ENCODE measurements at regions not wholly inside any gene's neighbourhood (a gene's known extent, or its start where the extent isn't known, plus 50 kb on each side); places are given as distances from the start of the nearest gene placed in this dataset.

DNA sequence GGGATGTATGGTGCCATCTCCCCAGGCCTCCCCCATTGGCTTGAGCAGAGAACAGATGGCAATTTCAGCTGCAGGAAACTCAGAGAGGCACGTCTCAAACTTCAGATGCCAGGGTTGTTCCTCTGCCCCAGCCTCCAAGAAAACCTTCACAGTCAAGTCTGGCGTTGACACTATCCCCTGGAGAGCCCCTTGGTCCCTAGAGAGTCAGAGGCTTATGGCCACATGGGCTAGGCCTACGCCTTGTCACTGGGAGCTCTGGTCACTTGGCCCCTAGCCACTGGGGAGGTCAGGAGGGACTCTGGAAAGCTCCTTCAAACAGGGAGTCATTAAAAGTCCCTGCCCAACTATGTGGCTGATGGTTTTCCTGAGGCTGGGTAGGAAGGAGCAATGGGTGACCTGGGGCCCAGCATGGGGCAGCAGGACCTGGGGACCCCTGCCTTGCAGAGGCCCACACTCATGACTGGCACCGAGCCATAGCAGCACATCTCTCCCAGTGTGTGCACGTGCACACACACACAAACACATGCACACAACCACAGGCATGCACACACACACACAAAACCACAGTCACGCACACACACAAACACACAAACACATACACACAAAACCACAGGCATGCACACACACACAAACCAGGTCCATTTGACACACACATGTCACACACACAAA is 144.2 kb downstream of the GADD45G start:
- no peak for DNase-seq

DNA sequence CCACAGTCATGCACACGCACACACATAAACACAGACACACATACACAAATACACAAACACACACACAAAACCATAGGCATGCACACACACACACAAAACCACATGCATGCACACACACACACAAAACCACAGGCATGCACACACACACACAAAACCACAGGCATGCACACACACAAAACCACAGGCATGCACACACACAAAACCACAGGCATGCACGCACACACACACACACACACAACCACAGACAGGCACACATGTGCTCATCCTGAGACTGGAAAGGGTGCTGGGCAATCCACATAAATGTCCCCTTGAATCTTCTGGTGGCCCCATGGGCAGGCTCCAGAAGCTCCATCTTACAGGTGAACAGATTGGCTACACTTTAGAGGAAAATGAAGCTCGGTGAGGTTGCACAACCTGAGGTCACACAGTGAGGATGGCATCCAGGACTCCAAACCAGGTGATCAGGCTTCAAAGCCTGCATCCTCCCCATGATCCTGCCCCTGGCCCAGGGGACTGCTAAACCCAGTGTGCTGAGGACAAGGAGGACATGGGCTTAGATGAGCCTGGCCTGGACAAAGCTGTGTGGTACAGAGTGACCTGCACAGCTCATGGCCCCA is 144.8 kb downstream of the GADD45G start:
- DNase-seq, result no peak

DNA sequence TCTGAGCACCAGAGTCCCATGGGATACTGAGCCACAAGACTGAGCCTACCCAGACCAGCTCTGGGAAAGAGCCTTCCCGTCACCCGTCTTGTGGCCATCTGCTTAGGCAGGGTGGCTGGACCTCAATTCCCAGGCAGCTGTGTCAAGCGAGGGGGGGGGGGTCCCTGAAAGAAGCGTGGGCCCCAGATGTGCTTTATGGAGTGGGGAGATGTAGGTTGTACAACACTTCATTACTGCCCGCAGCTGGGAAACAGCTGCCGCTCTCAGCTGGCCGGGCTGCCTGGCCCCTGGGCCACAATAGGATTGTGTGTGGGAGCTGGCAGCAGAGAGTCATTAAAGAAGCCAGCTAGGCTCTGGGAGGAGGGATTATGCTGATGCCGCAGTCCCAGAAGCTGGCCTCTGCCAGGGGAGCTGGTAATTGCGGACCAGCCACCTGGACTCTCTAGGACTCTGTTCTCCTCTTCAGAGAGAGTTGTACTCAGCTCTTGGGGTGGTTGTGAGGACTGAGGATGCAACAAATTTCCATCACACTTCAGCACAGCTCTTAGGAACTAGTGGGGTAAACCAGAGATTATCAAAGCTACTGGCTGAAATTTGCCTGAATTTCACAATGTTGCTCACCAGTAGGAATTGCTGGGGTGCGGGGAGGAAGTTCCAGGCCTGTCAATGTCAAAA is 145.4 kb downstream of the GADD45G start:
- no peak for DNase-seq

DNA sequence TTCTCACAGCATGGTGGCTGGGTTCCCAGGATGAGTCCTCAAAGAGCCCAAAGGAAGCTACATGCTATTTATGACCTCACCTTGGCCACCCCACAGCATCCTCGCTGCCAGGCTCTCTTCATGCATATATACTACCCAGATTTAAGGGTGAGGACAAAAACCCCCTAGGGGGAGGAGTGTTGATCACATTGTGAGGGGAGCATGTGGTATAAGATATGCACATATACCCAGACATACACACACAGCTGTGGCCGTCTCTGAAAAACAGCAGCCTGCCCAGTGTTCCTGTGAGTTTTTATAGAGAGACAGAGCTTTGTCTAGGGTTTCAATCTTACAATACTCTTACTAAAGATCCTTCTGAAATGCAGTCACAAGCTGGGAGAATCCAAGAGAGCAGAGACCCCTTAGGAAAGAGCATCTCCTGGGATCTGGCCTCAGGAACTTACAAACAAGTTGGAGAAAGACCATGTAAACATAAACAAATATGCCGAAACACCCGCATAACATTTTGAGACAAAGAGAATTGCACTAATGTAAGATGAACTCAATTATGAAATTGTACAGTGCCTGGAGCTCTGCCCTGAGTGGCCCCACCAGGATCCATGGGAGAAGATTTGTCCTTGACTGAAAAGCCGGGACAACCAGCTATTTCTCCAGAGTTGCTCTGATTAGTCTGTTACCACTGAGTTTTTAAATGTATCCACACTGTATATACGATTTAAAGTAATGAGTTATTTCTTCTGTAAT is 146.4 kb downstream of the GADD45G start:
- DNase-seq, result no peak

DNA sequence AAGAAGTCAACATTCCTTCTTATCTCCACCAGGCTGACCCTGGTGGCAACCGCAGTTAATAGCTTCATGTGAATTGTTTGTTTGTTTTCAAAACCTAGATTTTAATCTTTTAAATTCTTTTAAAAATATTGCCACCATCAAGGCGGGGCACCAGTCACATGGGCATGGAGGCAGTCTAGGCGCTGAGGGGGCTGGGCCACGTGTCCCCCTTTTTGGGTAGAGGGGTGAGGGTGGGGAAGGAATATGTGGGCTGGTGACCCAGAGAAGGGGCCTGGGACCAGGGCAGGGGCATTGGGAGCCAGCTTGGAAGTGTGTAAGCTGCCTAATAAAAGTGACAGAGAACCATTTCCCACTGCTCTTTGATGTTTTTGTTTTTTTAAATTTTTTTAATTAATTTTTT is 147.3 kb downstream of the GADD45G start:
- no peak for DNase-seq

DNA sequence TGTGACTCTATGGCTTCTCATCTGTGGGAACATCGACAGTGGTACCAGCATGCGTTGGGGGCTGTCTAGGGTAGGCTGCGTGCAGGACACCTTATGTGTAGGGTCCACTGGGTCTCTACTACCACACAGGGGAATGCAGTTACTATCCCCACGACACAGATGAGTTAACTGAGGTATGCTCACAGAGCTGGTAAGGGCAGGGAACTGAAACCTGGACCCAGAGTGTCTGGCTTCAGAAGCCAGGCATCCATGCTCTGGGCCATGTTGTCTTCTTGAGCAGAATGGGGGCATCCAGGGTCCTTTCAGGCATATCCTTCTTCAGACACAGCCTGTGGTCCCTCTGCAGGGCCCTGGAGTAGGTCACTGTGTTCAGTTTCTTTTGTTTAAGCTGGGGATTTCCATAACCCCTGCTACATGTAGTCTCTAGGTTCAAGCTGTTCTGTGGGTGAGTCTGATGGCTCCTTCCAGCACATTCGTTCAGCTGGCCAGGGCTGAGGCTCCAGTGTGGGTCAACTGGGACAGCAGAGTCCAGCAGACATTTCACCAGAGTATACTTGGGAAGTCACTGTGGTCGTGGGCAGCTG is 148.8 kb downstream of the GADD45G start:
- no peak for DNase-seq

DNA sequence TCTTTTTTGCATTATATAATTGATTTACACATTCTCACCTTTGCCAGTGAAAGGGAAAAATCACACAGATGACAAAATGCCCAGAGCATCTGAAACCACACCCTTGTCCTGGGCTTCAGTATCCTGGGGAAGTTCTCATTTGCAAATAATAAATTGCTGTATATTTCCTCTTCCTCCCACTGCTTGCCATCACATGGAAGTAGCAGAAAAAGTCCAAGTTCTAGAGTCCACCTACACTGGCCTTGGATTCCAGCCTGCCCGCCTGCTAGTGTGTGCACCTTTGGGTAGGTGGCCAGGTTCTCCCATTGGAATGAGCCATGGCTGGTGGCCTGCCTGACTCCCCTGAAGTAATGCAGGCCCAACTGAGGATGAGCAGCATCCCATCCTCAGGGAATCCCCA is 149.4 kb downstream of the GADD45G start:
- no peak for DNase-seq

DNA sequence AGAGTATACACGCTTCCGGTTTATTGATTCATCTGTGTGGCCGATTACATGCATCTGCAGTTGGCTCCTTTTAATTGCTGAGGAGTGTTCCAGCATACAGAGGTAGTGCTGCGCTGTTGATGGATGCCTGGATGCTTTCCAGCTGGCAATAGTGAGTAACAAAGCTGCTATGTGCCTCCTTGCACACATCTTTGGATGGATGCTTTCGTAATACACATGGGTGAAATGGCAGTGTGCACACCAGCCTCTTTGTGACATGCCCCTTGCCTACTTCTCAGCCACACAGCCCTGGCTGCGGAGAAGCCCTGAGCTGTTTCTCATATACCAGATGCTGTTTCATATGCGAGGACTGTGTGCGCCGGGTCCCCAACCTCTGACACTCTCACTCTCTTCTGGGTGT is 151.0 kb downstream of the GADD45G start:
- DNase-seq, result no peak

DNA sequence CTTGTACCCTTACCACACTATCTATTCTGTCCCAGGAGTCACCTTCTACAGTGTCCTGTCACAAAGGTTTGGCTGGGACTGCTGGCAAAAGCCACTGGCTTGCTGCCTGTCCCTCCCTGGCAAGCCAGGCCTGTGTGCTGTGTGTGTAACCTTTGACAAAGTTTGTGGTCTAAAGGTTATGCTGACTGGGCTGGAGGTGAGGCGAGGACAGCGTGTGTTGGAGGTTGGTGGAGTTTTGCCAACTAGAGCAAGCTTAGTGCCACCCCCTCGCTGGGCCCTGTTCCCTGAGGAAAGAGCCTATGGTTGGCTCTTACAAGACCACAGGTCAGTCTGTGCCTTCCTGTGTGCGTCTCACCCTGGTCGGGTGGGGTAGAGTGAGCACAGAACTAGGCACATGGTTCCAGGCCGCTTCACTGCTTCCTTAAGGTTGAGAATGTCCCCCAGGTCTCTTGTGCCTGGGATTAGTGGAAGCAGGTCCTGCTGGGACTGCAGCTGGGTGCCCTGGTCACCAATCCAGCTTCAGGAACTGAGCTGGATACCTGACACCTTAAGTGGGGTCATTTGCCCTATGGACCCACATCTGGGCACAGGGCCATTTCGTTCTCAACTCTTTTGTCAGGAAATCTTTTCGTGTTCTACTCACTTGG is 152.2 kb downstream of the GADD45G start:
- no peak for DNase-seq

DNA sequence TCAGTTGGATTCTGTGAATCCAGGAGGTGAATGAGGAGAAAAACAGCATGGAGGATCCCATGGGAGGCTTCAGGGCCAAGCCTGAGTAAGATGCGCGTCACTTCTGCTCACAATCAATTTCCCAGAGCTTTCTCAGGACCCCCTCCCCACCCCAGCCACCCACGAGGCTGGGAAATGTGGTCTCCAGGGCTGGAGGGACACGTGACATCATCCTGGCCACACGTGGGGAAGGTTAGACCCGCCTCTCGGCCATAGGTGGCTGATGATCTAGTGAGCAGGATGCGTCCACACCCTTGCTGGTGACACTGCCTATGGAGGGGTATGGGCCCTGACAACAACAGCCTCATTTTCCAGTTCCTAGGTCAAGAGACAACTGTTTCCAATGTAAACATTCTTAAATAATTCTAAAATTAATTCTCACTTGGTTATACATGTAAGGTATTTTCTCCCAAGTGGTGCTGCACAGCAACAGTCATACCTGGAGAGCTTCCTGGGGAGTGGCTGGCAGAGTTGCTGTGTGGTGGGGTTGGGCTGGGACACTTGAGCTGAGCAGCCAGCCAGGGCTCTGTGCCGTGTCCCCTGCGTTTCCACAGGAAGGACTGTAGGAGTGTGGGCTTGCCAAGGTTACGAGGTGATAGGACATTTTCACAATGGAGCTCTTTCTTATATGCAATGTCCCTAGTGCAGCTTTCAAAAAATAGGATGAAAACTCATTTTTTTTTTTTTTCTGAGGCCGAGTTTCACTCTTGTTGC is 153.1 kb downstream of the GADD45G start:
- DNase-seq, result no peak

DNA sequence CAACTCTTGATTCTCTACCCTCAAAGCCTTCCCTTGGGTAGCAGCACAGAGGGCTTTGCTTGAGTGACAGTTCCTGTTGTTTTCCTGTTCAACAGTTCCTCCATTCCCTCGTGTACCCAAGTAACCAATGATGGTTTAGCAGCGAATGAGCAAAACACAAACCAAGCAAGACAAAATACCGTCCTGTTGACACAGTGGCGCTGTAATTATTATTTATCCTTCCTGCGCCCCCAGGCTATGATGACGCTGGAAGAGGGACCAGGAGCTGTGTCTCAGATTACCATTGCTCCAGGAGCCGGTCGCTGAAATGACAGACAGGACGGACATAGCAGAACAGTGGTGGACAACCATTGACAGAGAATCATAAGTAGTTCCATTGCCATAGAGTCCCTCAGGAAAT is 154.8 kb downstream of the GADD45G start:
- DNase-seq, result no peak

DNA sequence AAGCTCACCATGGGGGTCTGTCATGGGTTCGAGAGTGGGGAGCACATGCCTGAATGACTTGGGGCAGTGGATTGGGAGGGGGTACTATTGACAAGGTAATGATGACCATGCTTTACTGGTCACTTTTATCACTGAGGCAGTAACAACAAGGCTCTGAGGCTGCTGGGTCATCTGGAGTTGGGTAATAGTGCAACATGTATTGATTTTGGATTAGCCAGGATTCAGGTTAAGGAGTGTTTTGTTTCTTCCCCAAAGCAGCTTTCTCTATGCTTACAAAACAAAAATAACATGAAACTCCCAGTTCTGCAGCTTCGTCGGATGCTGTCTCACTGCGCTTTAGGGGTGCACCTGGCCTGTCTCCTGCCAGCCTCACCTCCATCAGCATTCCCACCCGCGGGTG is 155.3 kb downstream of the GADD45G start:
- no peak for DNase-seq

DNA sequence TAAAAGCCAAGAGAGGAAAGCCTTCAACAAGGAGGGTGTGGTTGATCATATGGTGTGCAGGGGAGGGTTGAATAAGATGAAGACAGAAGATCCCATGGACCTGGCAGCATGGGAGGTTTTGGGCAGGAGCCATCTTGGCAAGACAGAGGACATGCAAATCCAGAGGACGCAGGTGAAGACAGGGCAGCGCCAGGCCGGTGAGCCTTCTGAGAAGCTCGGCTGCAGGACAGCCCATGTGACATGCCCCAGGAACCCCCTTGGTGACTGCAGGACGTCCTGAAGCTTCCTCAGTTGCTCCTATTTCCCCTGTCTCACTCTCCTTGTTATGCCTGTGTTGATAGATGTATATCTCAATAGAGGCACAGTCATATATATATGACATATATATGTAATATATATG is 159.4 kb downstream of the GADD45G start:
- no peak for DNase-seq

DNA sequence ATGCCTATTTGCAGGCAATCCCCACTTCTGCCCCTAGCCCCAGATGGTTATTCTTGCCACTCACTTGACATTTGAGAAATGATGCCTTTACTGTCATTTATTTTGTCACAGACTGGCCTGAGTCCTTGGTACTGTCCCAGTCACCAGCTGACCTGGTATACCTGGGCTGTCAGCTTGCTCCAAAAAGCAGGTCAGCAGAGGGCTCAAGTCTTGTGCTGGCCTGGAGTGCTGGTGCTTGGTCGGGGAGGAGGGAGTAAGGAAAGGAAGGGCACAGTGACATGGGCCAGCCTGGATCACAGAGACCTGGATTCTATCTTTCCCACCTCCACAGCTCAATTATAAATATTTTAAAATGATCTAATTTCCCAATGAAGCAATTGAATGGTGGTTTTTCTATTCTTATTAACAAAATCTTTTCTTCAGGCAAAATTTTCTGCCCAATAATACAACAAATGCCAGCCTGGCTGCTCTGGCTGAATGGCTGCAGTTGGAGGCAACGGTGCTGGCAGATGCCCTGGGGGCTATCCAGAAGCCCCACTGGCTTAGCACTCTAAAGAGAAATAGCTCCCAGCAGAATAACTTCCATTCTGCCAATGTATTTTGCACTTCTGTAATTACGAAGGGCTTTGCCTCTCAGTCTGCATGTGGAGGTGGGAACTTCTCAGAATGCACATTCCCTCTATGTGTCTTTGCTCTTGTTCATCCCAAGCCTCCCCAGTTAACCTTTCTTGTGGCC is 160.6 kb downstream of the GADD45G start:
- DNase-seq, result no peak

DNA sequence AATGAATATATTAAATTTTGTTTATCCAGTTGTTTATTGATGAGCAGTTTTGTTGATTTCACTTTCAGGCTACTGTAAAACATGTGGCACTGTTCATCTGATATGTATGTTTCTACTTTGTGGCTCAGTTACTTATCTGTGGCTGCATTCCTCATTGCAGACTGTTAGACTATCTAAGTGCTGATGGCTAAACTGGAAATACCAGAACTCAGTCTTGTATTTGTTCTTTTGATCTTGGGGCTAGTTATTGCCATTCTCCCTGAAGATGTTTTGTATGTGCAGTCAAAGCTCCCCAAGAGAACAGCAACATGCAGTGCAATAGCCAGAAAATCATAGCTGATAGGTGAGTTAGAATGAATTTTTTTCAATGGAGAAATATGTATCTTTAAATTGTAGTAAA is 162.2 kb downstream of the GADD45G start:
- DNase-seq, result no peak

DNA sequence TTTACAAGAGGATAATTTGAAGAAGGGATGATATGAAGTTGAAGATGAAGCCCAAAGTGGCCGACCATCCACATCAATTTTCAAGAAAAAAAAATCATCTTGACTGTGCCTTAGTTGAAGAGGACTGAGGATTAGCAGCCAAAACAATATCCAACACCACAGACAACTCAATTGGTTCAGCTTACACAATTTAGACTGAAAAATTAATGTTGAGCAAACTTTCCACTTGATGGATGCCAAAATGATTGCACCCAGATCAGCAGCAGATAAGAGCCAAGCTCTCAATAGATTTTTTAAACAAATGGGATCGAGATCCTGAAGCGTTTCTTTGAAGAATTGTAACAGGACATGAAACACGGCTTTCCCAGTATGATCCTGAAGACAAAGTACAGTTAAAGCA is 163.2 kb downstream of the GADD45G start:
- DNase-seq, result no peak

DNA sequence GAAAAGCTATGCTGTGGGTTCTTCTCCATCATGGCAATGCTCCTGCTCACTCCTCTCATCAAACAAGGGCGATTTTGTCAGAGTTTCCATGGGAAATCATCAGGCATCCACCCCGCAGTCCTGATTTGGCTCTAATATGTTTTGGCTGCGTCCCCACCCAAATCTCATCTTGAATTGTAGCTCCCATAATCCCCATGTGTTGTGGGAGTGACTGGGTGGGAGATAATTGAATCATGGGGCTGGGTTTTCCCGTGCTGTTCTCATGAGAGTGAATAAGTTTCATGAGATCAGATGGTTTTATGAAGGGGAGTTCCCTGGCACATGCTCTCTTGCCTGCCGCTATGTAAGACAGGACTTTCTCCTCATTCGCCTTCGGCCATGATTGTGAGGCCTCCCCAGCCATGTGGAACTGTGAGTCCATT is 163.8 kb downstream of the GADD45G start:
- DNase-seq, result no peak

DNA sequence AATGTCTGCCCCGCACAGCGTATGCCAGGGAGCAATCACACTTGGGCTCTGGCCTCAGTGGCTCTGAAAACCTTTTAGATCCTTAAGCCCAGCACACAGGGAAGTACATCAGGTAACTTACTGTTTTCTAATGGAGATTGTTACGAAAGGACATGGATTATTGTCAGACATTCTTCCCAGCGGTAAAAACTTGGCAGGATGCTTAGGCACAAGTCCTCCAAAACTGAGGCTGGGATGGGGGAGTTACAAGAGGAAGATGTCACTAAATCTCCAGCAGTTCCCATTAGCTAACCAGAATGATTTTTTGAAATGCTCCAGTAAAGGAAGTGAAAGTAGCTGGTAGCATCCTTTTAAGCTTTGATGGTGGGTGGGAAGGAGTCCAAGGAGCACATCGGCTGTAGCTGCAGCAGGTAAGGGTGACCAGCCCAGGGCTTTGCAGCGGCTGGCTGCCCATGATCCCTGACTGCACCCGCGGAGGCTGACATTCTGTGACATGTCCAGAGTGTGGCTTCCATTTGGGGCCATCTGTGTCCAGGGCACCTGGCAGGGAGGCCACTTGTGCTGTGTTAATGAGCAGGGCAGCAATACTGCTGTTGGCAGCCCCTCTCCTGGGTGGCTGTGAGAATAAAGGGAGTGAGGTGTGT is 165.8 kb downstream of the GADD45G start:
- DNase-seq, result no peak

DNA sequence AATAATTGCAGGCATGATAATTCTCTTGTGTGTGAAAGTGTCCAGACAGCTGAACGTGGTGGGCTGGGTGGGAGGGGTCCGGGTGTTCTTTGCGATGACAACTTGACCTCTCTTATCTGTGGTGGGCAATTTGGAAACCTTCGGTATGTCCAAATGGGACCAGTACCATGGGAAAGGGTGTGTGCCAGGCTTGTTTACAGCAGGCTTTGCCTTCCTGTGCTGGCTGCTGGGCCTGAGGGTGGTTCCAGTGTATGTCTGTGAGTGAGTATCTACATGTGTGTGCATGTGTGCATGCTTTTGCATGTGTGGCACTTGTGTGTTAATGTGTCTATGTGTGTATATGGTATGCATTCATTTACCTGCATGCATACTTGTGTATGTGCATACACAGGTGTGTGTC is 166.4 kb downstream of the GADD45G start:
- DNase-seq, result no peak

DNA sequence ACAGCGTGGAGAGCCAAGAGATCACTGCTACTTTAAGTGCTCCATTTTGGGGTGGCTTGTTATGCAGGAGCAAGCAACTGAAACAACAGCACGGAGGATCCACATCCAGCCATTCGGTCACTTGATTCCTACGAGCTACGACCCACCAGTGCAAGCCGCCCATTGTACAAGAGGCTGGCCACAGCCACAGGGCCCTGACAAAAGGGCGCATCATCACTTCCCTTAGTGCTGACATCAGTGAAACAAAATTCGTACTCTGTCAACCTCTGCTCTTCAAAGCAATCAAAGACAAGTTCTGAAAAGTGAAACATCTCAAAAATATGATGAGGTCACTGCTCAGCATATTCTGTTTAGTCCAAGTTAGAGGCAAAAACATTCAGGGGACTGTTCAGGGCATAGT is 168.4 kb downstream of the GADD45G start:
- no peak for DNase-seq

DNA sequence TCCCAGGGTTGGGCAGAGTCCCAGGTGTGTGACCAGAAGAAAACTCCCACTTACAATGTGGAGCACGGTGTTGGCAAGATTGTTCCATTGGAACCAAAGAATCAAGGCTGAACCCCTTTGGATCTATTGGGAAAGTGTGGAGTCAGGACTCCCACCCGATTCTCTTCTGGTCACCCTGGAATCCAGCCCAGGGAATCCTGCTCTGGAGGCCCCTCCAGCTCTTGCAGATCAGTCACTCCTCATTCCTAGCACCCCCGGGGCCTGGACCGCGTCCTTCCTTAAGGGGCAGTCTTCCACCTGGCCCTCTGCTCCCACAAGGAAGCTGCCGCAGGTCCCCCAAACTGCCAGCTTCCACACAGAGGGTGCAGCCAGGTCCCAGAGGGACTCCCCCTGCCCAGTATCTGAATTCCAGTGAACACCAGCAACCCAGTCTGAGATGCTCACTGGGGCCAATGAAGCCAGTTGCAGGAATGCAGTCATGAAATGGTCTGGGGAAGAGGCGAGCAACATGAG is 170.1 kb downstream of the GADD45G start:
- DNase-seq, result no peak

All from activated CD4-positive, alpha-beta T cell treated with anti-CD3 and anti-CD28 coated beads, Interleukin-2, amount 50 U/mL, for 48 hours (primary cell).